Body of pancreas (tissue), 4 donors: ENCODE measurements at regions not wholly inside any gene's neighbourhood (a gene's known extent, or its start where the extent isn't known, plus 50 kb on each side); places are given as distances from the start of the nearest gene placed in this dataset.

Experiments
- ATAC-seq: fragments of 150-250 bp; one replicate; pipeline ENCODE4 v1.9.1; 2016
- DNase-seq, 4 donors: peaks; one replicate each; pipeline ENCODE4 v3.0.0-alpha.2; 2019
- H3K27ac ChIP-seq, 4 donors: fragments of 200-600 bp; sonication (generic); 1 replicate in 3 of 4; 2 replicates in 1 of 4; pipeline versions ENCODE4 v1.5.1 to v1.6.1; 2016 to 2019; ENCODE audit warnings: mild to moderate bottlenecking in 1 of 4, mixed read lengths in 1 of 4, moderate library complexity in 1 of 4
- H3K27me3 ChIP-seq, 2 donors: fragments of 200-600 bp; sonication (generic); one replicate each; pipeline ENCODE4 v1.6.0; 2016; ENCODE audit warnings: mild to moderate bottlenecking in 1 of 2
- H3K36me3 ChIP-seq, 2 donors: fragments of 200-600 bp; sonication (generic); replicated peaks in 1 of 2; 2 replicates each; pipeline ENCODE4 v1.5.1; 2016; ENCODE audit warnings: low read depth in 2 of 2; ENCODE audit not compliant: insufficient read depth in 1 of 2
- H3K4me1 ChIP-seq: fragments of 200-600 bp; sonication (generic); one replicate; pipeline ENCODE4 v1.6.0; 2016
- H3K4me3 ChIP-seq, 2 donors: fragments of 200-600 bp; sonication (generic); 1 replicate in 1 of 2; 2 replicates in 1 of 2; pipeline ENCODE4 v1.5.1; 2016 to 2019
- H3K9me3 ChIP-seq, 3 donors: fragments of 200-600 bp; sonication (generic); 1 replicate in 2 of 3; 2 replicates in 1 of 3; pipeline ENCODE4 v1.5.1; 2016
- CTCF ChIP-seq, 7 experiments: fragments of 450-650 bp in 4 of 7; fragments of 200-600 bp in 3 of 7; sonication (generic) in 3 of 7; IDR thresholded peaks; one replicate each; pipeline ENCODE4 v1.5.1; 2016 to 2019; ENCODE audit warnings: antibody characterized with exemption in 7 of 7
- POLR2A ChIP-seq, 3 donors: fragments of 450-650 bp; IDR thresholded peaks; one replicate each; pipeline ENCODE4 v1.6.1; 2016; ENCODE audit warnings: antibody characterized with exemption in 3 of 3, mild to moderate bottlenecking in 2 of 3
- WGBS, 2 donors: methylation state at CpG; one replicate each; pipeline ENCODE4 v1.1.5; 2017; 5-methylcytosine and 5-hydroxymethylcytosine counted together
- intact Hi-C: fragments of 100-400 bp; cut with DNase I; formaldehyde crosslinking; loops from one replicate; pipeline ENCODE4 v1.15.1; 2023

GRCh38 chr2:40625849-40626248, 174.0 kb upstream of the SLC8A1 start:
- Histone ChIP-seq H3K9me3 (no peaks in the 10 kb centered on the region), H3K4me3 (no peak overlapping the region), H3K36me3 (no peaks in the 10 kb centered on the region), H3K4me1 (no peaks in the 10 kb centered on the region), H3K27ac (no peak overlapping the region), H3K27me3 (no peaks in the 10 kb centered on the region)
- 53 to 73% methylated on average over 3 of the region's 3 CpGs for WGBS, 2 donors
- TF ChIP-seq POLR2A (IDR thresholded peaks at IDR 0.05) (no peak), CTCF (IDR thresholded peaks at IDR 0.05) (no peak)
- intact Hi-C loops: no loop called here
- no peak for ATAC-seq
- DNase-seq: no peak

DNA sequence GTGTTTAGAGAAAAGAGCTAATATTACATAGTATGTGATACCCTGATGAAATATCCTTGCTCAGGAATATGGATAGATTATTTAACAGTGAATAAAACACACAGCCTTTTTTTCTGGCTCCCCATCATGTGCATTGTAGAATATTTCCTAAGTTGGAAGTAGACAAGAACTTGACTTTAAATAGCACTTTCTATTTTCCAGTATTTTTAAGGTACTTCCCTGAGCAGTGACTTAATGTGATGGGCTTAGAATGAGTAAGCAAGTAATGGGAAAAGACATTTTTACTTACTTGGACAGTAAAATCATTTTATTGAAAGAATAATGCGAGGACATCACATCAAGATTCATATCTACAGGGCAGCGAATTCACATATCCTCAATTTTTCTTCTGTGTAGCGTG, 176.7 kb upstream of the SLC8A1 start:
- H3K27me3 ChIP-seq: no peaks in the 10 kb centered on the region
- H3K9me3 ChIP-seq: no peaks in the 10 kb centered on the region
- no peak overlapping the region for H3K4me3 ChIP-seq
- ATAC-seq (no peak), DNase-seq (no peak)
- H3K4me1 ChIP-seq: no peaks in the 10 kb centered on the region
- WGBS, 2 donors: 47 to 54% methylated on average over 3 of the region's 3 CpGs
- H3K27ac ChIP-seq: no peak overlapping the region
- no peaks in the 10 kb centered on the region for H3K36me3 ChIP-seq
- intact Hi-C loops: no loop called here
- TF ChIP-seq POLR2A (IDR thresholded peaks at IDR 0.05) (no peak), CTCF (IDR thresholded peaks at IDR 0.05) (no peak)

DNA sequence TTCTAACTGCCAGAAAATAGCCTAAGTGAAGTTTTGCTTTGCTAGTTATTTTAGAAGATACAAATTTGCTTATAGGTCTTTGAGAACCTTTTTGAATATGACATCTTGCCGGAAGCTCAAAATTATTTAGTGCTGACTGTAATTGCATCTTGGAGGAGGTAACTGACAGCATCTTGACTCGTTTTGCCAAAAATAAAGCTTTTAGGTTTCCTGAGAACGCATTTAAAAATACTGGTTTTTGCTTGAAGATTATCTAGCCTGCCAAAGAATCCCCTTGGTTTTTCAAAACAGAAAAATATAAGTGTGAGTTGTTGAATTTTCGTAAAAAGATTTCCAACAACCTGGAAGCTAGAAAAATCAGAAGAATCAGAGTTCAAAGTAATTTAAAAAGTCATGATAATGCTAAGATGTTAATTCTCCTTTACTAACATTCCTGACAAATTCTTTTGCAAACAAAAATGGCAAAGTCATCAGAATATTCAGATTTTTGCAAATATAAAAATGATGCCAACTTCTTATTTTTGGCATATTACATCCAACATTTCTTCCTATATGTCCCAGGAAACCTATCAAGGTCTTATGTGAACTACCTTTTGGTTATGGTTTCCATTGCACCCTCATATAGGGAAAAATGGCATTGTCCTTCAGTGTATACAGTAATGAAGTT, 178.0 kb upstream of the SLC8A1 start:
- DNase-seq: no peak
- intact Hi-C loops: no loop called here
- no peak overlapping the region for H3K4me3 ChIP-seq
- no peak for TF ChIP-seq POLR2A (IDR thresholded peaks at IDR 0.05)
- no peak for TF ChIP-seq CTCF (IDR thresholded peaks at IDR 0.05)
- no peaks in the 10 kb centered on the region for H3K27me3 ChIP-seq
- H3K36me3 ChIP-seq: no peaks in the 10 kb centered on the region
- H3K27ac ChIP-seq: no peak overlapping the region
- ATAC-seq: no peak
- H3K9me3 ChIP-seq: no peaks in the 10 kb centered on the region
- no peaks in the 10 kb centered on the region for H3K4me1 ChIP-seq
- 46 to 61% methylated on average over 4 of the region's 4 CpGs for WGBS, 2 donors

GRCh38 chr2:40639320-40639719, 187.4 kb upstream of the SLC8A1 start:
- 59 to 77% methylated on average over 4 of the region's 4 CpGs for WGBS, 2 donors
- no peaks in the 10 kb centered on the region for H3K27me3 ChIP-seq
- H3K4me3 ChIP-seq: no peak overlapping the region
- no peak for TF ChIP-seq POLR2A (IDR thresholded peaks at IDR 0.05)
- no peak for TF ChIP-seq CTCF (IDR thresholded peaks at IDR 0.05)
- peak in 1 of 4 donors; percentile 6 for DNase-seq
- no peak for ATAC-seq
- H3K36me3 ChIP-seq: no peaks in the 10 kb centered on the region
- H3K9me3 ChIP-seq: no peaks in the 10 kb centered on the region
- intact Hi-C loops: no loop called here
- H3K27ac ChIP-seq: no peak overlapping the region
- H3K4me1 ChIP-seq: no peaks in the 10 kb centered on the region

DNA sequence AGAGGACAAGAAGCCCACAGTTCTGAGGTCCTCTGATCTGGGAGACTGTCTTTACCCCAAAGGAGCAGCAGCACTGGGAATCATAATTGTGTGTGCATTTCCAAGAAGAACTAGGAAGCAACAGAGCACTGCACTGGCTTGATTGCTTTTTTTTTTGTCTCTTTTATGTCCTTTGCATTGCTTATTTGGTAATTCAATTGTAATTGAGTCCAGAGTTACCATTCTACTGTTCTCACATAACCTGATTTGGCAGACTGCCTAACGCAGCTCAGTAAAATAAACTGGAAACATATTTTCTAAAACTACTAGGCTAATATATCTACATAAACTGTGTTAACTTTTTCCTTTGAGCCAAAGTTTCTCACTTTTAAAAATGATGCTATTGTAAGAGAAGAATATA, 190.3 kb upstream of the SLC8A1 start:
- TF ChIP-seq POLR2A (IDR thresholded peaks at IDR 0.05): no peak
- no peak for TF ChIP-seq CTCF (IDR thresholded peaks at IDR 0.05)
- ATAC-seq (no peak), DNase-seq (no peak)
- Histone ChIP-seq H3K27ac (no peak overlapping the region), H3K4me1 (no peaks in the 10 kb centered on the region), H3K27me3 (no peaks in the 10 kb centered on the region), H3K9me3 (no peaks in the 10 kb centered on the region), H3K36me3 (no peaks in the 10 kb centered on the region), H3K4me3 (no peak overlapping the region)
- WGBS, 2 donors: 61 to 70% methylated on average over 1 of the region's 1 CpG
- intact Hi-C loops: no loop called here
